CD4-positive, alpha-beta memory T cell (primary cell): ENCODE measurements at regions not wholly inside any gene's neighbourhood (a gene's known extent, or its start where the extent isn't known, plus 50 kb on each side); places are given as distances from the start of the nearest gene placed in this dataset.
A peak's percentile ranks its signal among the peaks of the same experiment; 100 is the strongest.

Experiments used
- CTCF ChIA-PET: fragments of 350-600 bp; sonication (Branson Sonifier 250); formaldehyde crosslinking; loops from one replicate; lab custom pipeline; 2021; ENCODE audit warnings: inconsistent platforms; ENCODE audit not compliant: partially characterized antibody; lab: Charles Lee
- POLR2A ChIA-PET: fragments of 350-600 bp; sonication (Branson Sonifier 250); formaldehyde crosslinking; loops from one replicate; lab custom pipeline; 2021; ENCODE audit not compliant: partially characterized antibody; lab: Charles Lee
- DNase-seq, 5 donors: peaks; one replicate each; pipeline versions ENCODE4 v3.0.0 to v3.0.0-alpha.2; 2020 to 2022; ENCODE audit warnings: mixed read lengths in 1 of 5
- H3K27ac ChIP-seq: one replicate; pipeline ENCODE4 v1.7.0; 2013; ENCODE audit warnings: low read depth, low read length
- H3K27me3 ChIP-seq: 2 replicates; pipeline ENCODE4 v1.7.0; 2013; ENCODE audit warnings: mild to moderate bottlenecking, low read length, moderate library complexity; ENCODE audit not compliant: insufficient read depth
- H3K36me3 ChIP-seq: 2 replicates; pipeline ENCODE4 v1.7.0; 2013; ENCODE audit warnings: mild to moderate bottlenecking, low read length, moderate library complexity; ENCODE audit not compliant: insufficient read depth
- H3K4me1 ChIP-seq: 2 replicates; pipeline ENCODE4 v1.7.0; 2013; ENCODE audit warnings: mild to moderate bottlenecking, low read length, moderate library complexity; ENCODE audit not compliant: insufficient read depth
- H3K4me3 ChIP-seq, 2 donors: one replicate each; pipeline ENCODE4 v1.7.0; 2013; ENCODE audit warnings: low read length in 2 of 2, mild to moderate bottlenecking in 1 of 2
- H3K9me3 ChIP-seq, 2 donors: one replicate each; pipeline ENCODE4 v1.7.0; 2013; ENCODE audit warnings: low read length in 2 of 2, control low read depth in 1 of 2; ENCODE audit not compliant: control insufficient read depth in 1 of 2
- H3K27ac Mint-ChIP-seq, 7 donors: one replicate each; pipeline ENCODE4 v1.8.0; 2020 to 2021; ENCODE audit warnings: mixed read lengths in 7 of 7, mild to moderate bottlenecking in 6 of 7, inconsistent platforms in 3 of 7, moderate library complexity in 3 of 7
- H3K27me3 Mint-ChIP-seq, 2 donors: one replicate each; pipeline ENCODE4 v1.8.0; 2020 to 2021; ENCODE audit warnings: mixed read lengths in 2 of 2
- H3K36me3 Mint-ChIP-seq, 2 donors: one replicate each; pipeline ENCODE4 v1.8.0; 2020 to 2021; ENCODE audit warnings: mixed read lengths in 2 of 2, inconsistent platforms in 1 of 2, mild to moderate bottlenecking in 1 of 2
- H3K4me1 Mint-ChIP-seq, 4 donors: one replicate each; pipeline ENCODE4 v1.8.0; 2020 to 2021; ENCODE audit warnings: mixed read lengths in 4 of 4, mild to moderate bottlenecking in 1 of 4
- H3K4me3 Mint-ChIP-seq, 8 donors: one replicate each; pipeline ENCODE4 v1.8.0; 2020 to 2021; ENCODE audit warnings: mixed read lengths in 8 of 8, mild to moderate bottlenecking in 7 of 8, moderate library complexity in 6 of 8, inconsistent platforms in 3 of 8
- H3K9me3 Mint-ChIP-seq, 8 donors: one replicate each; pipeline ENCODE4 v1.8.0; 2020 to 2021; ENCODE audit warnings: mixed read lengths in 8 of 8, mild to moderate bottlenecking in 5 of 8, inconsistent platforms in 3 of 8, moderate library complexity in 1 of 8
- intact Hi-C: fragments of 100-400 bp; cut with micrococcal nuclease; formaldehyde crosslinking; loops from one replicate; pipeline ENCODE4 v1.15.1; 2023

GRCh38 chr10:83848677-83849076 is 290.6 kb upstream of the GHITM start:
- Histone ChIP-seq H3K27ac (no peak overlapping the region), H3K4me3 (no peak overlapping the region), H3K4me1 (no peaks in the 10 kb centered on the region), H3K27me3 (no peaks in the 10 kb centered on the region), H3K9me3 (no peaks in the 10 kb centered on the region), H3K36me3 (no peaks in the 10 kb centered on the region)
- H3K9me3 Mint-ChIP-seq = peaks cover 0 to 3% (median 0%) of the 10 kb centered on the region in 8 donors
- no peak overlapping the region for H3K27ac Mint-ChIP-seq
- no peaks in the 10 kb centered on the region for H3K4me1 Mint-ChIP-seq
- POLR2A ChIA-PET = no interaction called here
- no peak for DNase-seq
- intact Hi-C loops = no loop called here
- H3K27me3 Mint-ChIP-seq = no peaks in the 10 kb centered on the region
- CTCF ChIA-PET = no interaction called here
- no peak overlapping the region for H3K4me3 Mint-ChIP-seq
- H3K36me3 Mint-ChIP-seq = no peaks in the 10 kb centered on the region

GRCh38 chr10:83849150-83849549 is 290.2 kb upstream of the GHITM start:
- Mint-ChIP-seq H3K27ac (no peak overlapping the region), H3K27me3 (no peaks in the 10 kb centered on the region), H3K4me1 (no peaks in the 10 kb centered on the region), H3K9me3 (peaks cover 0 to 4% (median 0%) of the 10 kb centered on the region in 8 donors), H3K36me3 (no peaks in the 10 kb centered on the region), H3K4me3 (no peak overlapping the region)
- H3K27me3 ChIP-seq = no peaks in the 10 kb centered on the region
- no peak overlapping the region for H3K27ac ChIP-seq
- no peaks in the 10 kb centered on the region for H3K4me1 ChIP-seq
- CTCF ChIA-PET = no interaction called here
- intact Hi-C loops = no loop called here
- no peaks in the 10 kb centered on the region for H3K9me3 ChIP-seq
- DNase-seq = no peak
- H3K36me3 ChIP-seq = no peaks in the 10 kb centered on the region
- H3K4me3 ChIP-seq = no peak overlapping the region
- POLR2A ChIA-PET = no interaction called here

GRCh38 chr10:83852146-83852545 is 287.2 kb upstream of the GHITM start:
- POLR2A ChIA-PET = no interaction called here
- Histone ChIP-seq H3K27me3 (no peaks in the 10 kb centered on the region), H3K4me1 (no peaks in the 10 kb centered on the region), H3K27ac (no peak overlapping the region), H3K36me3 (no peaks in the 10 kb centered on the region), H3K9me3 (no peaks in the 10 kb centered on the region), H3K4me3 (no peak overlapping the region)
- Mint-ChIP-seq H3K4me3 (no peak overlapping the region), H3K27me3 (no peaks in the 10 kb centered on the region), H3K4me1 (no peaks in the 10 kb centered on the region), H3K9me3 (peaks cover 0 to 5% (median 0%) of the 10 kb centered on the region in 8 donors), H3K27ac (no peak overlapping the region), H3K36me3 (no peaks in the 10 kb centered on the region)
- no peak for DNase-seq
- intact Hi-C loops = no loop called here
- CTCF ChIA-PET = interaction anchor here (1.3 kb wide), 1 partner anchor 19 kb away, joined by 3 read pairs; no protein-coding TSS in a partner anchor

GRCh38 chr10:83862723-83863122 is 276.6 kb upstream of the GHITM start:
- Mint-ChIP-seq H3K9me3 (peaks cover 0 to 8% (median 0%) of the 10 kb centered on the region in 8 donors), H3K27me3 (peaks cover 2 to 8% of the 10 kb centered on the region in 2 donors), H3K4me3 (no peak overlapping the region), H3K27ac (no peak overlapping the region), H3K36me3 (no peaks in the 10 kb centered on the region), H3K4me1 (no peaks in the 10 kb centered on the region)
- Histone ChIP-seq H3K36me3 (no peaks in the 10 kb centered on the region), H3K9me3 (no peaks in the 10 kb centered on the region), H3K27ac (no peak overlapping the region), H3K4me1 (no peaks in the 10 kb centered on the region), H3K27me3 (no peaks in the 10 kb centered on the region), H3K4me3 (no peak overlapping the region)
- POLR2A ChIA-PET = no interaction called here
- CTCF ChIA-PET = interaction anchor here (3.9 kb wide), 1 partner anchor 8 kb away, joined by 16 read pairs; no protein-coding TSS in a partner anchor
- intact Hi-C loops = no loop called here
- no peak for DNase-seq

GRCh38 chr10:83863283-83863966 is 275.9 kb upstream of the GHITM start:
- Histone ChIP-seq H3K36me3 (no peaks in the 10 kb centered on the region), H3K4me3 (no peak overlapping the region), H3K27ac (no peak overlapping the region), H3K27me3 (no peaks in the 10 kb centered on the region), H3K9me3 (no peaks in the 10 kb centered on the region), H3K4me1 (no peaks in the 10 kb centered on the region)
- Mint-ChIP-seq H3K27ac (no peak overlapping the region), H3K36me3 (no peaks in the 10 kb centered on the region), H3K9me3 (peaks cover 0 to 8% (median 0%) of the 10 kb centered on the region in 8 donors), H3K4me3 (no peak overlapping the region), H3K27me3 (peaks cover 2 to 8% of the 10 kb centered on the region in 2 donors), H3K4me1 (no peaks in the 10 kb centered on the region)
- POLR2A ChIA-PET = no interaction called here
- DNase-seq = no peak
- intact Hi-C loops = no loop called here
- CTCF ChIA-PET = interaction anchor here (1.1 to 3.9 kb wide), 2 partner anchors 8 to 11 kb away, joined by 3 to 16 read pairs; no protein-coding TSS in a partner anchor

GRCh38 chr10:83869898-83870297 is 269.4 kb upstream of the GHITM start:
- Histone ChIP-seq H3K4me3 (no peak overlapping the region), H3K27ac (no peak overlapping the region), H3K4me1 (no peaks in the 10 kb centered on the region), H3K27me3 (no peaks in the 10 kb centered on the region), H3K36me3 (no peaks in the 10 kb centered on the region), H3K9me3 (no peaks in the 10 kb centered on the region)
- Mint-ChIP-seq H3K36me3 (no peaks in the 10 kb centered on the region), H3K9me3 (no peaks in the 10 kb centered on the region), H3K27me3 (peaks cover 0 to 2% of the 10 kb centered on the region in 2 donors), H3K4me1 (no peaks in the 10 kb centered on the region), H3K4me3 (no peak overlapping the region), H3K27ac (no peak overlapping the region)
- no peak for DNase-seq
- intact Hi-C loops = no loop called here
- CTCF ChIA-PET = interaction anchor here (1.1 to 5.7 kb wide), 7 partner anchors 8 to 77 kb away, joined by 4 to 34 read pairs (median 5); no protein-coding TSS in a partner anchor
- POLR2A ChIA-PET = no interaction called here

GRCh38 chr10:83871187-83872081 is 267.9 kb upstream of the GHITM start:
- no peaks in the 10 kb centered on the region for H3K9me3 ChIP-seq
- Mint-ChIP-seq H3K36me3 (no peaks in the 10 kb centered on the region), H3K4me3 (no peak overlapping the region), H3K27ac (no peak overlapping the region), H3K9me3 (no peaks in the 10 kb centered on the region), H3K4me1 (no peaks in the 10 kb centered on the region), H3K27me3 (peaks cover 0 to 2% of the 10 kb centered on the region in 2 donors)
- CTCF ChIA-PET = interaction anchor here (0.7 to 5.7 kb wide), 17 partner anchors 8 to 147 kb away, joined by 3 to 34 read pairs (median 6); no protein-coding TSS in a partner anchor
- no peaks in the 10 kb centered on the region for H3K4me1 ChIP-seq
- POLR2A ChIA-PET = no interaction called here
- intact Hi-C loops = no loop called here
- no peaks in the 10 kb centered on the region for H3K36me3 ChIP-seq
- H3K27me3 ChIP-seq = no peaks in the 10 kb centered on the region
- H3K4me3 ChIP-seq = no peak overlapping the region
- no peak overlapping the region for H3K27ac ChIP-seq
- DNase-seq = peak in 4 of 5 donors; percentile 39 to 52 (median 46)
